ENCODE measurements at regions not wholly inside any gene's neighbourhood (a gene's known extent, or its start where the extent isn't known, plus 50 kb on each side); places are given as distances from the start of the nearest gene placed in this dataset.

DNA sequence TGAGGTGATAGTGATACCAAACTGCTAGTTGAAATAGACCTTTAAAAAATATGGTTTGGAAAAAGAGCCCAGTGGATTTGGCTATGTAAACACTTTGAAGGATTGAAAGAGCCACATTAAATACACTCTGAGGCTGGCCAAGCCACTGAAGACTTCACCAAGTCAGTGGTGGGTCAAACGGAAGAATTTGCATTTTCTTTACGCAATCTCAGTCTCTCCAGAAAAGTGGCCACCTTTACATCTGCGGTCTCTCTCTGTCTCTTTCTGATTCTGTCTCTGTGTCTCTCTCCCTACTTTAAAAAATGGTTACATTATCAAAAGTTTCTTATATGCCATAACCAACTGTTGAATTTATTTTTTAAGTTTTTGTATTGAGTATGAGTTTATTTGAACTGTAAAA, 651.2 kb upstream of the PITX2 start:
- Histone ChIP-seq H2BK15ac (ENCODE audit: low read depth, low read length) (no peak overlapping the region), H2AK5ac (ENCODE audit: low read depth, low read length) (no peak overlapping the region), H3K23ac (ENCODE audit: low read depth, low read length) (no peak overlapping the region), H3K4ac (ENCODE audit: low read depth, low read length) (no peak overlapping the region), H4K5ac (ENCODE audit: low read depth, low read length) (no peak overlapping the region), H4K91ac (ENCODE audit: insufficient read depth, low read depth, low read length) (no peak overlapping the region), H3K4me1 (ENCODE audit: control insufficient read depth, insufficient read depth, low read length) (no peaks in the 10 kb centered on the region), H3K14ac (replicated peaks; ENCODE audit: low read depth, low read length) (no peak overlapping the region), H2AFZ (replicated peaks; ENCODE audit: low read length, poor library complexity) (no peak overlapping the region), H3K27me3 (ENCODE audit: control insufficient read depth, insufficient read depth, low read length) (no peaks in the 10 kb centered on the region), H3K56ac (ENCODE audit: extremely low read depth, insufficient read depth, low read length) (no peak overlapping the region), H3K18ac (ENCODE audit: low read depth, low read length) (no peak overlapping the region), H4K8ac (ENCODE audit: low read depth in 2 of 2, low read length in 2 of 2) (no peak overlapping the region), H3K79me1 (ENCODE audit: low read depth in 1 of 2, low read length in 2 of 2) (no peaks in the 10 kb centered on the region), H3K9ac (ENCODE audit: low read depth, low read length) (no peak overlapping the region), H2BK20ac (ENCODE audit: low read depth, low read length) (no peak overlapping the region), H2BK120ac (ENCODE audit: low read depth, low read length) (no peak overlapping the region), H3K9me1 (ENCODE audit: insufficient read depth, low read length) (no peaks in the 10 kb centered on the region), H3K9me3 (ENCODE audit: control insufficient read depth, insufficient read depth, low read length) (no peaks in the 10 kb centered on the region), H3K36me3 (ENCODE audit: control insufficient read depth, insufficient read depth, low read length) (no peaks in the 10 kb centered on the region), H3K4me2 (ENCODE audit: low read depth, low read length) (no peak overlapping the region), H3K4me3 (ENCODE audit: insufficient read depth, low read depth, low read length) (no peak overlapping the region), H3K27ac (ENCODE audit: insufficient read depth, low read length) (no peak overlapping the region), H2BK5ac (ENCODE audit: low read depth, low read length, poor library complexity, severe bottlenecking) (no peak overlapping the region), H4K20me1 (ENCODE audit: insufficient read depth, low read length) (no peaks in the 10 kb centered on the region), H2AK9ac (replicated peaks; ENCODE audit: low read depth, low read length, poor library complexity) (no peak overlapping the region)
- BruUV-seq (replicated peaks) = no TSS peak
- in situ Hi-C loops (cut with MboI; ENCODE audit: low sequenced_read_pairs) = no loop called here
- POLR2A ChIA-PET (ENCODE audit: unreplicated experiment) = no interaction called here
- intact Hi-C loops (cut with micrococcal nuclease) = no loop called here
- DNase-seq (no peak), ATAC-seq (ENCODE audit: low read depth) (no peak)
- CTCF ChIA-PET = interaction anchor here (1.1 kb wide), 1 partner anchor 642 kb away, joined by 3 read pairs; no protein-coding TSS in a partner anchor
- no CpG with 5 or more reads among the region's 3 CpGs for WGBS, 2 experiments (ENCODE audit: extremely low coverage in 2 of 2, insufficient read length in 1 of 2)
- TF ChIP-seq, protein P1, sequence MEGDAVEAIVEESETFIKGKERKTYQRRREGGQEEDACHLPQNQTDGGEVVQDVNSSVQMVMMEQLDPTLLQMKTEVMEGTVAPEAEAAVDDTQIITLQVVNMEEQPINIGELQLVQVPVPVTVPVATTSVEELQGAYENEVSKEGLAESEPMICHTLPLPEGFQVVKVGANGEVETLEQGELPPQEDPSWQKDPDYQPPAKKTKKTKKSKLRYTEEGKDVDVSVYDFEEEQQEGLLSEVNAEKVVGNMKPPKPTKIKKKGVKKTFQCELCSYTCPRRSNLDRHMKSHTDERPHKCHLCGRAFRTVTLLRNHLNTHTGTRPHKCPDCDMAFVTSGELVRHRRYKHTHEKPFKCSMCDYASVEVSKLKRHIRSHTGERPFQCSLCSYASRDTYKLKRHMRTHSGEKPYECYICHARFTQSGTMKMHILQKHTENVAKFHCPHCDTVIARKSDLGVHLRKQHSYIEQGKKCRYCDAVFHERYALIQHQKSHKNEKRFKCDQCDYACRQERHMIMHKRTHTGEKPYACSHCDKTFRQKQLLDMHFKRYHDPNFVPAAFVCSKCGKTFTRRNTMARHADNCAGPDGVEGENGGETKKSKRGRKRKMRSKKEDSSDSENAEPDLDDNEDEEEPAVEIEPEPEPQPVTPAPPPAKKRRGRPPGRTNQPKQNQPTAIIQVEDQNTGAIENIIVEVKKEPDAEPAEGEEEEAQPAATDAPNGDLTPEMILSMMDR (conservative IDR thresholded peaks at IDR 0.05; ENCODE audit: low read depth, low read length) = no peak
- TF ChIP-seq FOS (IDR thresholded peaks at IDR 0.05; ENCODE audit: low read depth, low read length) (no peak), RCOR1 (IDR thresholded peaks at IDR 0.05; ENCODE audit: insufficient replicate concordance, low read length) (no peak), SMC3 (IDR thresholded peaks at IDR 0.05; ENCODE audit: low read depth, low read length) (no peak), CEBPB (IDR thresholded peaks at IDR 0.05; ENCODE audit: low read depth, low read length) (no peak), MAFK (IDR thresholded peaks at IDR 0.05; ENCODE audit: low read depth, low read length) (no peak), RAD21 (IDR thresholded peaks at IDR 0.05; ENCODE audit: low read length) (no peak), MXI1 (IDR thresholded peaks at IDR 0.05; ENCODE audit: borderline replicate concordance, low read depth, low read length) (no peak), POLR2A (IDR thresholded peaks at IDR 0.05; ENCODE audit: low read depth, low read length) (no peak)
- TF ChIP-seq, protein P2, sequence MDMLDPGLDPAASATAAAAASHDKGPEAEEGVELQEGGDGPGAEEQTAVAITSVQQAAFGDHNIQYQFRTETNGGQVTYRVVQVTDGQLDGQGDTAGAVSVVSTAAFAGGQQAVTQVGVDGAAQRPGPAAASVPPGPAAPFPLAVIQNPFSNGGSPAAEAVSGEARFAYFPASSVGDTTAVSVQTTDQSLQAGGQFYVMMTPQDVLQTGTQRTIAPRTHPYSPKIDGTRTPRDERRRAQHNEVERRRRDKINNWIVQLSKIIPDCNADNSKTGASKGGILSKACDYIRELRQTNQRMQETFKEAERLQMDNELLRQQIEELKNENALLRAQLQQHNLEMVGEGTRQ (IDR thresholded peaks at IDR 0.05; ENCODE audit: low read depth, low read length) = no peak
- dilution Hi-C loops (cut with HindIII; ENCODE audit: low sequenced_read_pairs, unreplicated experiment) = no loop called here

Data from IMR-90 (cell line).